ENCODE measurements at regions not wholly inside any gene's neighbourhood (a gene's known extent, or its start where the extent isn't known, plus 50 kb on each side); places are given as distances from the start of the nearest gene placed in this dataset.
"Not testable (repeated sequence)": the region's sequence is repeated elsewhere in the genome, so short reads cannot be mapped to it uniquely, and the experiment has no call there.

DNA sequence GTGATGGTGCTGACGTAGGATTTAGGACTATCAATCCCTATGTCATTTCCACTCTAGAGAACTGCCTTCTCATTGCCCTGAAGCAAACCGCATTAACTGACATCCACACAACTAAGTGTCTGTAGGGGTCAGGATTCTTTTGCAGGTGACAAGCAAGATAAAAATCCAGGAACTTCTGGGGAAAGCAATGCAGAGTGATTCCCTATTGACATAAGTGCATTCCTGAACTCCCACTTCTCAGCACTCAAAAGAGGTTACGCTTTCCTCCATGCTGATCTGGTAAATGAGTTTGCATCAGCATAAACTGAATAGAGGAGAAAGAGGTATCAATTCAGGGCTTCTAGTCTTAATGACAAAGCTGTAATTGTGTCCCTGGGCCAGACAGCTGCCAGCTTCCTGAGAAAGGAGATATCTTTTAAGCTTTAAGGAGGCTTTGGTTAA, 224.6 kb upstream of the ISX start:
- H3K36me3 ChIP-seq (ENCODE audit: insufficient read depth), result no peaks in the 10 kb centered on the region
- no peaks in the 10 kb centered on the region for H3K4me1 ChIP-seq (ENCODE audit: low read depth, poor library complexity, severe bottlenecking)
- H4K20me1 ChIP-seq (ENCODE audit: insufficient read depth), result no peaks in the 10 kb centered on the region
- H3K4me3 ChIP-seq (IDR thresholded peaks at IDR 0.05; ENCODE audit: insufficient read depth, low read depth, low read length), result no peak overlapping the region
- no peak overlapping the region for H3K27ac ChIP-seq
- H3K79me2 ChIP-seq (ENCODE audit: insufficient read depth, low read depth), result no peaks in the 10 kb centered on the region
- H3K27me3 ChIP-seq (ENCODE audit: insufficient read depth, low read depth), result no peaks in the 10 kb centered on the region
- no peak overlapping the region for H3K4me2 ChIP-seq
- H2AFZ ChIP-seq (ENCODE audit: low read depth), result no peak overlapping the region
- no peak overlapping the region for H3K9ac ChIP-seq
- TF ChIP-seq CTCF (conservative IDR thresholded peaks at IDR 0.05; ENCODE audit: low read depth, low read length), result no peak

GRCh38 chr22:34841911-34842310, 224.0 kb upstream of the ISX start:
- H3K36me3 ChIP-seq (ENCODE audit: insufficient read depth), result no peaks in the 10 kb centered on the region
- H3K27ac ChIP-seq, result no peak overlapping the region
- no peaks in the 10 kb centered on the region for H3K79me2 ChIP-seq (ENCODE audit: insufficient read depth, low read depth)
- H3K27me3 ChIP-seq (ENCODE audit: insufficient read depth, low read depth), result no peaks in the 10 kb centered on the region
- no peaks in the 10 kb centered on the region for H3K4me1 ChIP-seq (ENCODE audit: low read depth, poor library complexity, severe bottlenecking)
- no peak for TF ChIP-seq CTCF (conservative IDR thresholded peaks at IDR 0.05; ENCODE audit: low read depth, low read length)
- H3K9ac ChIP-seq, result no peak overlapping the region
- H3K4me3 ChIP-seq (IDR thresholded peaks at IDR 0.05; ENCODE audit: insufficient read depth, low read depth, low read length), result no peak overlapping the region
- no peak overlapping the region for H2AFZ ChIP-seq (ENCODE audit: low read depth)
- H3K4me2 ChIP-seq, result no peak overlapping the region
- H4K20me1 ChIP-seq (ENCODE audit: insufficient read depth), result no peaks in the 10 kb centered on the region

DNA sequence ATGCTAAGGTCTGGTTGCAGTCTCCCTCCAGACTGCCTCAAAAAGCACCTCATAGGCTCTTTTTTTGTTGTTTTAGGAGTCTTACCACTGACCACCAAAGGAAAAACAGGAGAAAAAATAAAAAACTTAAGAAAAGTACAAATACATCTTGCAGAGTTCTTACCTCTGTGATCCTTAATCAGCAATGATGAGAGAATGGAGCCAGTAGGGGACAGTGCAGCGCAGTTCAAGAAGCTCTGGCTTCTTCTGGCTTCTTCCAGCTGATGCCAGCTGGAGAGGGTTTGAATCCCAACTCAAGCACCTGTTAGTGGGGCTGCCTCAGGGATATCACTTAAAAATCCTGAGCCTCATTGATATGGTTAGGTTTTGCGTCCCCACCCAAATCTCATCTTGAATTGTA, 223.3 kb upstream of the ISX start:
- TF ChIP-seq CTCF (conservative IDR thresholded peaks at IDR 0.05; ENCODE audit: low read depth, low read length), result no peak
- Histone ChIP-seq H2AFZ (ENCODE audit: low read depth) (no peak overlapping the region), H3K4me2 (no peak overlapping the region), H3K9ac (no peak overlapping the region), H3K36me3 (ENCODE audit: insufficient read depth) (no peaks in the 10 kb centered on the region), H3K27ac (no peak overlapping the region), H3K4me3 (IDR thresholded peaks at IDR 0.05; ENCODE audit: insufficient read depth, low read depth, low read length) (no peak overlapping the region), H4K20me1 (ENCODE audit: insufficient read depth) (no peaks in the 10 kb centered on the region), H3K27me3 (ENCODE audit: insufficient read depth, low read depth) (no peaks in the 10 kb centered on the region), H3K79me2 (ENCODE audit: insufficient read depth, low read depth) (no peaks in the 10 kb centered on the region), H3K4me1 (ENCODE audit: low read depth, poor library complexity, severe bottlenecking) (no peaks in the 10 kb centered on the region)

DNA sequence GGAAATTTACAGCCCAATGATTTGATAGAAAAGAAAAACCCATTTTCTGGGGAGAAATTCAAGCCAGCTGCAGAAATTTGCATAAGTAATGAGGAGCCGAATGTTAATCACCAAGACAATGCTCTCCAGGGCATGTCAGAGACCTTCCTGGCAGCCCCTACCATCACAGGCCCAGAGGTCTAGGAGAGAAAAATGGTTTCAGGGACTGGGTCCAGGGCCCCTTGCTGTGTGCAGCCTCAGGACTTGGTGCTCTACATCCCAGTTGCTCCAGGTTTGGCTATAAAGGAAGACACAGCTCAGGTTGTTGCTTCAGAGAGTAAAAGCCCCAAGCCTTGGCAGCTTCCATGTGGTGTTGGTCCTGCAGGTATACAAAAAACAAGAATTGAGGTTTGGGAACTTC, 222.2 kb upstream of the ISX start:
- not testable (repeated sequence) for H3K27me3 ChIP-seq (ENCODE audit: insufficient read depth, low read depth); H4K20me1 ChIP-seq (ENCODE audit: insufficient read depth); H3K4me2 ChIP-seq

DNA sequence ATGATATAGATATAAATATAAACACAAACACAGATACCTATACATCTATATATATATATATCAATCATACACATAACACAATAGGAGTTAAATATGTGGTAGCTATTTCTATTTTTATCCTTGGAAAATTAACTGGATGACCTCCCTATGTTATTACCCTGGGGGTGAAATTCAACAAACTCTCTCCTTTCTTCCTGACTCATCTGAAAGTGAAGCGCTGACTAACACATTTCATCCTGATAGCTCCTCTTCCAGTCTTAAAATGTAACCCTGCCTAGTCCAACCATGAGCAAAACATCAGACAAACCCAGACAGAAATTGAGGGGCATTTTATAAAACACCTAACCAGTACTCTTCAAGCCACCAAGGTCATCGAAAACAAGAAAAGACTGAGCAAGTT, 220.6 kb upstream of the ISX start:
- H3K27me3 ChIP-seq (ENCODE audit: insufficient read depth, low read depth), result no peaks in the 10 kb centered on the region
- H3K36me3 ChIP-seq (ENCODE audit: insufficient read depth), result no peaks in the 10 kb centered on the region
- H4K20me1 ChIP-seq (ENCODE audit: insufficient read depth), result no peaks in the 10 kb centered on the region
- no peaks in the 10 kb centered on the region for H3K4me1 ChIP-seq (ENCODE audit: low read depth, poor library complexity, severe bottlenecking)
- no peak overlapping the region for H2AFZ ChIP-seq (ENCODE audit: low read depth)
- H3K27ac ChIP-seq, result no peak overlapping the region
- H3K9ac ChIP-seq, result no peak overlapping the region
- no peak overlapping the region for H3K4me2 ChIP-seq
- TF ChIP-seq CTCF (conservative IDR thresholded peaks at IDR 0.05; ENCODE audit: low read depth, low read length), result no peak
- H3K79me2 ChIP-seq (ENCODE audit: insufficient read depth, low read depth), result no peaks in the 10 kb centered on the region
- no peak overlapping the region for H3K4me3 ChIP-seq (IDR thresholded peaks at IDR 0.05; ENCODE audit: insufficient read depth, low read depth, low read length)

More for the DNA sequence above, 222.2 kb upstream of the ISX start:
- not testable (repeated sequence) for H3K4me1 ChIP-seq (ENCODE audit: low read depth, poor library complexity, severe bottlenecking); H3K36me3 ChIP-seq (ENCODE audit: insufficient read depth); H2AFZ ChIP-seq (ENCODE audit: low read depth); H3K27ac ChIP-seq; H3K79me2 ChIP-seq (ENCODE audit: insufficient read depth, low read depth); H3K4me3 ChIP-seq (IDR thresholded peaks at IDR 0.05; ENCODE audit: insufficient read depth, low read depth, low read length); H3K9ac ChIP-seq

All from KMS-11 (cell line).